ENCODE measurements at regions not wholly inside any gene's neighbourhood (a gene's known extent, or its start where the extent isn't known, plus 50 kb on each side); places are given as distances from the start of the nearest gene placed in this dataset.

DNA sequence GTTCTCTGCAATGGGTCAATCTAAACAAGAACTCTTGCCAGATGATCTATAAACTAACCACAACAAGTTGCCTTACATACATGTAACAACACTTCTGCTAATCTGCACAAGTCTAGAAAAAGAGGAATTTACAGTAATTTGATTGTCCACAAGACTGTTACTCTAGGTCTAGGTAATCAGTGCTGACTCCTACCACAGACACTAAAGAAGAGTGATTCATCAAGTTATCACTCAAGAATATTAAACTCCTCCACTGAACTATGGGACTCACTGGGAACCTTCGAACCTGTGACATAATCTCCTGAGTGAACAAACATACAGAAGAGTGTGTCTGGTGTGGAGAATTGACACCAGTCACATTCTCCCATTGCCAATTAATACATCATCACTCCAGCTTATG is 138.3 kb downstream of the ANXA2 start:
- H3K9me3 ChIP-seq = no peaks in the 10 kb centered on the region
- H3K27ac ChIP-seq = no peak overlapping the region
- TF ChIP-seq, protein P1, sequence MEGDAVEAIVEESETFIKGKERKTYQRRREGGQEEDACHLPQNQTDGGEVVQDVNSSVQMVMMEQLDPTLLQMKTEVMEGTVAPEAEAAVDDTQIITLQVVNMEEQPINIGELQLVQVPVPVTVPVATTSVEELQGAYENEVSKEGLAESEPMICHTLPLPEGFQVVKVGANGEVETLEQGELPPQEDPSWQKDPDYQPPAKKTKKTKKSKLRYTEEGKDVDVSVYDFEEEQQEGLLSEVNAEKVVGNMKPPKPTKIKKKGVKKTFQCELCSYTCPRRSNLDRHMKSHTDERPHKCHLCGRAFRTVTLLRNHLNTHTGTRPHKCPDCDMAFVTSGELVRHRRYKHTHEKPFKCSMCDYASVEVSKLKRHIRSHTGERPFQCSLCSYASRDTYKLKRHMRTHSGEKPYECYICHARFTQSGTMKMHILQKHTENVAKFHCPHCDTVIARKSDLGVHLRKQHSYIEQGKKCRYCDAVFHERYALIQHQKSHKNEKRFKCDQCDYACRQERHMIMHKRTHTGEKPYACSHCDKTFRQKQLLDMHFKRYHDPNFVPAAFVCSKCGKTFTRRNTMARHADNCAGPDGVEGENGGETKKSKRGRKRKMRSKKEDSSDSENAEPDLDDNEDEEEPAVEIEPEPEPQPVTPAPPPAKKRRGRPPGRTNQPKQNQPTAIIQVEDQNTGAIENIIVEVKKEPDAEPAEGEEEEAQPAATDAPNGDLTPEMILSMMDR (IDR thresholded peaks at IDR 0.05) = no peak
- no peak for DNase-seq (ENCODE audit: low spot score in 2 of 2)
- no peaks in the 10 kb centered on the region for H3K27me3 ChIP-seq
- no peaks in the 10 kb centered on the region for H3K36me3 ChIP-seq
- intact Hi-C loops (cut with DNase I) = no loop called here
- H3K4me1 ChIP-seq = no peaks in the 10 kb centered on the region
- H3K4me3 ChIP-seq = no peak overlapping the region

DNA sequence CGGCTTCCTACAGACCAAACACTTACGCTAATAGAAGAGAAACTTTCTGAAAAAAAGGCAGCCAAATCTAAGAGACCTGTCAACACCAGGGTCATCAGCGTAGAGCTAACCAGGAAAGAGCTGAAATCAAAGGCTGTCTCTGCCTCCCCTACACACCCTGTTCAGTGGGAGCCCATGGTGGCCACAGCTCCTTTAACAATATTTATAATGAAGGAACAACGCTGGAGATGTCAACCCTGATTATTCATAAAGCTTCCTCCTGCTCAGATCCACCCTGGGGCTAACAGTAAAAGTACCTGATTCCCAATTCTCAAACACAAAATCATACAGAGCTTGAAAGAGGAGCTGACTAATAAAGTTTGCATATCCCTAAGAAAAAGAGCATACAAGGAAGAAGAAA is 133.7 kb downstream of the ANXA2 start:
- Histone ChIP-seq H3K4me3 (no peak overlapping the region), H3K36me3 (no peaks in the 10 kb centered on the region), H3K27ac (no peak overlapping the region), H3K9me3 (no peaks in the 10 kb centered on the region), H3K4me1 (no peaks in the 10 kb centered on the region), H3K27me3 (no peaks in the 10 kb centered on the region)
- intact Hi-C loops (cut with DNase I) = no loop called here
- TF ChIP-seq, protein P1 (IDR thresholded peaks at IDR 0.05) = no peak
- no peak for DNase-seq (ENCODE audit: low spot score in 2 of 2)

DNA sequence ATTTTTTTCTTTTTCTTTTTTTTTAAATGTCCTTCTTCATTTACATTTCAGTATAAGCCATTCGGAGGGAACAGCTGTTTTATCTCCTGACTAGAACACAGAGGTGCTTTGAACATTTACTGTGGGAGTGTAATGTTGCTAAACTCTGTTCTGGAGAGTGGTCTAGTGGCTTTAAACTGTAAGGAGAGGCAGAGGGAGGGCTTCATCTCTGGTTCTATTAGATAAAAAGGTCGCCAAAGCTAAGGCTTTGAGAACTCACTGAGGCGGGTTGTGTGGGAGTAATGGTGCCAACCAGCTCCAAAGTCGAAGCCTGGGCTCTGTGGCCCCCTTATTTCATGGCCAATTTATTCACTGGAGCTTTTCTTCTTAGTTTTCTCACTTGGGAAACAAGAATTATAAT is 133.2 kb downstream of the ANXA2 start:
- Histone ChIP-seq H3K27ac (no peak overlapping the region), H3K4me3 (no peak overlapping the region), H3K4me1 (no peaks in the 10 kb centered on the region), H3K27me3 (no peaks in the 10 kb centered on the region), H3K36me3 (no peaks in the 10 kb centered on the region), H3K9me3 (no peaks in the 10 kb centered on the region)
- TF ChIP-seq, protein P1 (IDR thresholded peaks at IDR 0.05) = no peak
- intact Hi-C loops (cut with DNase I) = no loop called here
- no peak for DNase-seq (ENCODE audit: low spot score in 2 of 2)

DNA sequence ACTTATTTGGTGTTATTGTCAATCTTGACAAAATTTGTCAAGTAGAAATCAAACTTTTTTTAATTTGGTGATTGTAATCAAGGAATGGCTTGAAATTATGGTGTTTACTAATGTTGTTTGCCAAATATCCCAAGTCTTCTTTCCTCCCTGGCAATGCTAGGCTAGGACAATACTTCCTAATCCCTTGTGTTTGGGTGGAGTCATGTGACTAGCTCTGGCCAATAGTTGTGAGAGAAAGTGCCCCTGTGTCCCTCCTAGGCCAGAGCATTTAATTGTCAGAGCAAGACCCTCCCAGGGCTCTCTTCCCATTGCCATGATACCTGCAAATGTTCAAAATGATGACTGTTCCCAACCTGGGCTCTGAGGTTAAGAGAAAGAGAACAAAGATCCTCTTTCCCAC is 132.7 kb downstream of the ANXA2 start:
- H3K36me3 ChIP-seq = no peaks in the 10 kb centered on the region
- H3K27ac ChIP-seq = no peak overlapping the region
- no peak for DNase-seq (ENCODE audit: low spot score in 2 of 2)
- H3K4me3 ChIP-seq = no peak overlapping the region
- H3K4me1 ChIP-seq = no peaks in the 10 kb centered on the region
- TF ChIP-seq, protein P1 (IDR thresholded peaks at IDR 0.05) = no peak
- no peaks in the 10 kb centered on the region for H3K27me3 ChIP-seq
- no peaks in the 10 kb centered on the region for H3K9me3 ChIP-seq
- intact Hi-C loops (cut with DNase I) = no loop called here

DNA sequence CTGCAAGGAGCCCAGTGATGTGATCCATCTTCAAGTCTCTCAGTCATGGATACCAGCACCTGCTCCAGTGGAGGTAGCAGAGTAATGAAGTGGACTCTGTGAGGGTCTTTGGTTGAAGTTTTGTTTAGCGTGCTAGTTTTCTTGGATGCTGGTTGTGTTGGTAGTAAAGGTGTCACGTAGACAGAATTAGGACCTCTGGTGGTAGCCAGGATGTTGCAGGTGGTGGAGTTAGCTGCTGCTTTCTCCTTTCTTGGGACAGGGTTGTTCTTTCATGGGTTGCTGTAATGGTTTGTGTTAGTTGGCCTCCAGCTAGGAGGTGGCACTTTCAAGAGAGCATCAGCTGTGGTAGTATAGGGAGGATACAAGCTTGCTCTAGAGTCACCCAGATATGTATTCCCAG is 125.2 kb downstream of the ANXA2 start:
- Histone ChIP-seq H3K9me3 (peaks cover 8 to 13% of the 10 kb centered on the region in 2 donors), H3K27me3 (no peaks in the 10 kb centered on the region), H3K27ac (no peak overlapping the region), H3K36me3 (no peaks in the 10 kb centered on the region), H3K4me1 (no peaks in the 10 kb centered on the region), H3K4me3 (no peak overlapping the region)
- no peak for DNase-seq (ENCODE audit: low spot score in 2 of 2)
- TF ChIP-seq, protein P1 (IDR thresholded peaks at IDR 0.05) = no peak
- intact Hi-C loops (cut with DNase I) = no loop called here

DNA sequence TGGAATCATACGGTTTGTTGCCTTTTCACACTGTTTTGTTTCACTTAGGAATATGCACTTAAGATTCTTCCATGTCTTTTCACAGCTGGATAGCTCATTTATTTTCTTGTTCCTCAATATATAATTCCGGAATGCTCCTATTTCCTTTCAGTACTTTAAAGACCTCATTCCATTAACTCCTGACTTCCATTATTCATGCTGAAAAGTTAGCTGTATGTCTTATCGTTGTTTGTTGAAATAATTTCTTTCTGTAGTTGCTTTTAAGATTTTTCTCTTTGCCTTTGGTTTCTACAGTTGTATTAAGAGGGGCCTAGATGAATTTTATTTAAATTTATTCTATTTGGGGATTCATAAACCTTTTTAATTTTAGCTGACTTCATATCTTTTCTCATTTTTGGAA is 122.2 kb downstream of the ANXA2 start:
- DNase-seq (ENCODE audit: low spot score in 2 of 2) = no peak
- Histone ChIP-seq H3K4me1 (no peaks in the 10 kb centered on the region), H3K9me3 (peaks cover 8 to 13% of the 10 kb centered on the region in 2 donors), H3K27me3 (no peaks in the 10 kb centered on the region), H3K4me3 (no peak overlapping the region), H3K27ac (no peak overlapping the region), H3K36me3 (no peaks in the 10 kb centered on the region)
- TF ChIP-seq, protein P1 (IDR thresholded peaks at IDR 0.05) = no peak
- intact Hi-C loops (cut with DNase I) = no loop called here

Measured in ascending aorta (tissue), 2 donors.